GM12873 (cell line): ENCODE measurements at regions not wholly inside any gene's neighbourhood (a gene's known extent, or its start where the extent isn't known, plus 50 kb on each side); places are given as distances from the start of the nearest gene placed in this dataset.

Source experiments
- TF ChIP-seq, protein P1 (sequence below): IDR thresholded peaks from 2 replicates; pipeline ENCODE4 v1.5.1; 2012; ENCODE audit warnings: low read depth, mild to moderate bottlenecking, moderate library complexity, low read length, control low read depth; ENCODE audit not compliant: insufficient read depth; ENCODE audit errors: missing control alignments

DNA sequence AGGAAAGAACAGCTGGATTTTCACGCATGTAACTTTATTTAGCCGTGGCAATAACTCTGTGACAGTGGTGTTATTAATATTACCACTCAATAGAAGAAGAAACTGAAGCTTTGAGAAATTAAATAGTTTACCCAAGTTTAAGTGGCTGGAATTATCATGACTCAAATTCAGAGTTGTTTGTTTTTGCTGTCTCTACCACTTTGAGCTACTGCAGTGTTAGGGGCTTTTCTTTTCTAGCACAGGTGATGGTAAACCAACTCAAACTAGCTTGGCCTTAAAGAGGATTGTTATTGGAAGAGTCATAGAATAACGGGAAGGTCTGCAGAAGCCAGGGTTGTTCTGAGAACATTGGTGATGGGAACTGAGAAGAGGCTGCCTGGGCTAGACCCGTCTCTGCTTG, 66.0 kb upstream of the PREP start:
- TF ChIP-seq, protein P1, sequence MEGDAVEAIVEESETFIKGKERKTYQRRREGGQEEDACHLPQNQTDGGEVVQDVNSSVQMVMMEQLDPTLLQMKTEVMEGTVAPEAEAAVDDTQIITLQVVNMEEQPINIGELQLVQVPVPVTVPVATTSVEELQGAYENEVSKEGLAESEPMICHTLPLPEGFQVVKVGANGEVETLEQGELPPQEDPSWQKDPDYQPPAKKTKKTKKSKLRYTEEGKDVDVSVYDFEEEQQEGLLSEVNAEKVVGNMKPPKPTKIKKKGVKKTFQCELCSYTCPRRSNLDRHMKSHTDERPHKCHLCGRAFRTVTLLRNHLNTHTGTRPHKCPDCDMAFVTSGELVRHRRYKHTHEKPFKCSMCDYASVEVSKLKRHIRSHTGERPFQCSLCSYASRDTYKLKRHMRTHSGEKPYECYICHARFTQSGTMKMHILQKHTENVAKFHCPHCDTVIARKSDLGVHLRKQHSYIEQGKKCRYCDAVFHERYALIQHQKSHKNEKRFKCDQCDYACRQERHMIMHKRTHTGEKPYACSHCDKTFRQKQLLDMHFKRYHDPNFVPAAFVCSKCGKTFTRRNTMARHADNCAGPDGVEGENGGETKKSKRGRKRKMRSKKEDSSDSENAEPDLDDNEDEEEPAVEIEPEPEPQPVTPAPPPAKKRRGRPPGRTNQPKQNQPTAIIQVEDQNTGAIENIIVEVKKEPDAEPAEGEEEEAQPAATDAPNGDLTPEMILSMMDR: no peak

DNA sequence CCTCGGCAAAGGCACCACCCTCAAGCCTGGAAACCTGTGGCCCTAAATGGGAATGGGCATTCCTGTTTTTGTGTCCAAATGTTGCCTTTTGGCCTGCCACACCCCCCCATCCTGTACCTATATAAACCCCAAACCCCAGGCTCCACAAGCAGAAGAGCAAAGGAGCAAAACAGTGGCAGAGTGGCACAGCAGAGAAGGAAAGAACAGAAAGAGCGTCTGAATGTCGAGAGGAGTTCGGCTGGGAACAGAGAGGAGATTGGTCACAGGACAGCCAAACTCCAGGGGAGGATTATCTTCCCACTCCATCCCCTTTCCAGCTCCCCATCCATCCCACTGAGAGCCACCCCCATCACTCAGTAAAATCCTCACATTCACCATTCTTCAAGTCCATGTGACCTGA, 58.0 kb upstream of the PREP start:
- TF ChIP-seq, protein P1: no peak

DNA sequence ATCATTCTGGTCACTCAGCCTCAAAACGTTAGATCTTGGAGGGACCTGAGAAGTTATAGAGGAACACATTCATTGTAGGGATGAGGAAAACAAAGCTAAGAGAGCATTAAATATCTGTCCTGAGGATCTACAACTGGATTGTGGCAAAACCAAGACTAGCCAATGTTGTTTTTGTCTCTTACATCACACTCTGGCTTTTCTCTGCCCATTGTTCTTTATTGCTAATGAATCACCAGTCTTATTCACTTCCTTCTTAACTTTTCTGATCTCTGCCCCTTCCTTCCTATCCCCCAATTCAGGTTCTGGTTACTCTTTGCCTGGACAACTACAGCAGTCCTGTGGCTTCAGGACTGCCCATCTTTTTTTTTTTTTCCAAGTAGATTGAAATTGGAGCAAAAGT, 57.0 kb upstream of the PREP start:
- TF ChIP-seq, protein P1: no peak

DNA sequence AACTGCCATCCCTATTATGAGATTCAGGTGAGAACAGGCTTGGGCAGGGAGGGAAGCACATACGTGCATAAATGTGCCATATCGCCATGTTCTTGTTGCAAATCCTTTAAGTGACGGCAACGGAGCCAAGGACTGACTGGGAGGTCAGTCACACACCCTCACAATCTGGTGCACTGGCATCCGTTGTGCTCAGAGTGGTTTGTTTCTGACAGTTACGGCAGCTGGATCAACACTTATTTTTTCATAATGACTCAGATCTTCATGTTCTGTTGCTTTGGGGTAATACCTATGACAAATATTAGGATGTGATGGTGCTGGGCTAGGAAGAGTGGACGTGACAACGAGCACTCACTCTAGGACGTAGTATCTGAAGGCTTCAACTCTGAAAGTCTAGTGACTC, 56.2 kb upstream of the PREP start:
- TF ChIP-seq, protein P1: no peak

DNA sequence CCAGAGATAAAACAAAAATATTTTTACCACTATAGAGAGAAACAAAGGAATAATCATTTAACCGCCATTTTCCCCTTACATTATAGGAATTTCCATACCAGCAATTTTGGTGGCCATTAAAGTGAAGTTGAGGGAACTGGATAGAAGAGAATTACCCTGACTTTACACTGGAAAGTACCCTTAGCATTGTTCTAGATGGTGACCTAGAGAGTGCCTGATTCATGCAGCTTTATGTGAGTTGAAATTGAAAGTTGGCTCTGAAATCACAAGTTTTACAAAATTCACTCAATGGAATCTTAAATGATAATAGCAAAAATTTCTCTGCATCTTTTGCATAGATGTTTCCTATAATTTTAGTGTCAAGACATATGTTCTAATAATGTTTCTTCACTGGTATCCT, 55.7 kb upstream of the PREP start:
- TF ChIP-seq, protein P1: no peak

DNA sequence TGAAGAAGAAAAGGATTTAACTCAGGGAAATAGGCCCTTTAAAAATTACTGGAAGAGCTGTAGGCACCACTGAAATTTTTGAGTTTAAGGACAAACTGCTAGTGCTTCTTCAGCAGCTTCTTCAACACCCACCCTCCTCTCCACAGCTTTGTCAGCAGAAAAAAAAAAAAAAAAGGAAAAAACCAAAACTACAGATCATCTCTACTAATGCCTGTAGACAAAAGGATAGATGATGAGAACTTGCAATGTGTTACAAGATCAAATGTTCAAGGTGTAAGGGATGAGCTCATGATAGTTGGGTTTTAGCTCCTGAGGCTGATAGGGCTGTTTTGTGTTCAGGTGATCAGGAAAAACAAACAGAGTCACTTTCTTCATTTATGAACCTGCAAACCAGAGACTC, 55.2 kb upstream of the PREP start:
- TF ChIP-seq, protein P1: no peak

DNA sequence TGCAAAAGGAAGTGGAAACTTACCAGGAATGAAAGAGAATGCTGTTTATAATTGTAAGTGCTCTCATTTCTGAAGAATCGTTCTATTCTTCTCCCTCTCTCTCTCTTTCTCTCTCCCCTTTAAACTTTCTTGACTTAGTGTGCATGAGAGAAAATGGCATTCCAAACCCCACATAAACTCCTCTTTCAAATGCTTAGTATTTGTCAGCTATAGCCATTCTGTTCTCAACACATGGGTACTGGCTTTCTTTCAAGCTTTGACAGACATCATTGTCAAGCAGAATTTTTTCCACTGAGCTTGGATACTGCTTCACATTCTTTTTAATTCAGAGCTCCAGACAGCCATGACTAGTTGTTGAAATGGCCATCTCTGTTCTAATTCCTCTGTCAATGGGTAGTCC, 51.1 kb upstream of the PREP start:
- TF ChIP-seq, protein P1: no peak
